PC-3 (cell line): ENCODE measurements at regions not wholly inside any gene's neighbourhood (a gene's known extent, or its start where the extent isn't known, plus 50 kb on each side); places are given as distances from the start of the nearest gene placed in this dataset.

Experiments
- ATAC-seq: fragments of 200-7000 bp; cut with Tn5 transposase; 2 replicates; pipeline ENCODE4 v1.9.1; 2020; ENCODE audit warnings: mild to moderate bottlenecking, moderate library complexity
- BruUV-seq: library from RNA; stranded (reverse); fragments of 400-500 nt; replicated peaks from 2 replicates; lab custom pipeline; 2021; lab: Mats Ljungman, UMichigan
- CTCF ChIA-PET: fragments of 300-600 bp; sonication (Branson Sonifier 250); formaldehyde crosslinking; loops from one replicate; lab custom pipeline; 2022; ENCODE audit warnings: antibody characterized with exemption; lab: Charles Lee
- POLR2A ChIA-PET: fragments of 300-600 bp; sonication (Branson Sonifier 250); formaldehyde crosslinking; loops from one replicate; lab custom pipeline; 2022; ENCODE audit warnings: antibody characterized with exemption; ENCODE audit not compliant: unreplicated experiment; lab: Charles Lee
- DNase-seq: peaks from one replicate; pipeline ENCODE4 v3.0.0-alpha.2; 2015
- H2AFZ ChIP-seq: fragments of 300-600 bp; sonication (generic); 2 replicates; pipeline ENCODE4 v1.6.0; 2016; ENCODE audit warnings: antibody characterized with exemption, low read length
- H3F3A ChIP-seq: fragments of 300-600 bp; sonication (generic); one replicate; pipeline ENCODE4 v1.6.0; 2017; ENCODE audit warnings: antibody characterized with exemption, low read length, control low read depth, mild to moderate bottlenecking; ENCODE audit not compliant: unreplicated experiment
- H3K27ac ChIP-seq: fragments of 300-600 bp; sonication (generic); 2 replicates; pipeline ENCODE4 v1.5.1; 2016; ENCODE audit warnings: mild to moderate bottlenecking, low read length
- H3K27me3 ChIP-seq: fragments of 300-600 bp; sonication (generic); 2 replicates; pipeline ENCODE4 v1.6.1; 2016; ENCODE audit warnings: low read length, mixed read lengths
- H3K36me3 ChIP-seq: fragments of 300-600 bp; sonication (generic); 2 replicates; pipeline ENCODE4 v1.6.1; 2016; ENCODE audit warnings: low read depth, mixed run types, low read length, mixed read lengths
- H3K4me1 ChIP-seq: fragments of 300-600 bp; sonication (generic); 2 replicates; pipeline ENCODE4 v1.5.1; 2016; ENCODE audit warnings: low read length; ENCODE audit not compliant: insufficient read depth
- H3K4me2 ChIP-seq: fragments of 300-600 bp; sonication (generic); 2 replicates; pipeline ENCODE4 v1.6.0; 2016; ENCODE audit warnings: low read length
- H3K4me3 ChIP-seq: fragments of 300-600 bp; sonication (generic); 2 replicates; pipeline ENCODE4 v1.5.1; 2016; ENCODE audit warnings: mild to moderate bottlenecking, low read length, mixed read lengths
- H3K79me2 ChIP-seq: fragments of 300-600 bp; sonication (generic); 2 replicates; pipeline ENCODE4 v1.6.1; 2017; ENCODE audit warnings: low read length, mixed read lengths
- H3K9ac ChIP-seq: fragments of 300-600 bp; sonication (generic); 2 replicates; pipeline ENCODE4 v1.6.0; 2016; ENCODE audit warnings: mild to moderate bottlenecking, low read length
- H3K9me2 ChIP-seq: fragments of 300-600 bp; sonication (generic); replicated peaks from 2 replicates; pipeline ENCODE4 v1.6.1; 2016; ENCODE audit warnings: mixed run types, low read length, mixed read lengths
- H3K9me3 ChIP-seq: fragments of 300-600 bp; sonication (generic); 2 replicates; pipeline ENCODE4 v1.6.1; 2016; ENCODE audit warnings: low read length, mixed read lengths
- H4K20me1 ChIP-seq: fragments of 300-600 bp; sonication (generic); 2 replicates; pipeline ENCODE4 v1.6.1; 2016; ENCODE audit warnings: low read length, mixed read lengths
- CTCF ChIP-seq: fragments of 300-600 bp; sonication (generic); conservative IDR thresholded peaks from 2 replicates; pipeline ENCODE4 v1.5.1; 2017; ENCODE audit warnings: antibody characterized with exemption, low read depth, mild to moderate bottlenecking, low read length
- EZH2 ChIP-seq: fragments of 300-600 bp; sonication (generic); IDR thresholded peaks from one replicate; pipeline ENCODE4 v1.6.1; 2017; ENCODE audit warnings: antibody characterized with exemption, mild to moderate bottlenecking, low read length; ENCODE audit not compliant: unreplicated experiment
- EZH2phosphoT487 ChIP-seq: fragments of 300-600 bp; sonication (generic); IDR thresholded peaks from 2 replicates; pipeline ENCODE4 v1.6.1; 2018; ENCODE audit warnings: mild to moderate bottlenecking, antibody characterized with exemption, low read length, borderline replicate concordance
- intact Hi-C: fragments of 100-400 bp; cut with micrococcal nuclease; formaldehyde crosslinking; loops from 2 replicates; pipeline ENCODE4 v1.9.0; 2023

- Histone ChIP-seq H3K27ac (no peak overlapping the region), H3K9me2 (no peaks in the 10 kb centered on the region), H3F3A (no peaks in the 10 kb centered on the region), H3K9me3 (peaks cover 4% of the 10 kb centered on the region; the same call in 1 of the 2 replicates), H2AFZ (no peak overlapping the region), H4K20me1 (no peaks in the 10 kb centered on the region), H3K27me3 (peaks cover 30% of the 10 kb centered on the region), H3K4me3 (no peak overlapping the region), H3K36me3 (no peaks in the 10 kb centered on the region), H3K4me2 (no peak overlapping the region), H3K4me1 (no peaks in the 10 kb centered on the region), H3K9ac (no peak overlapping the region), H3K79me2 (no peaks in the 10 kb centered on the region)
- POLR2A ChIA-PET = no interaction called here
- BruUV-seq = no TSS peak
- no peak for TF ChIP-seq EZH2
- TF ChIP-seq CTCF = no peak
- no peak for TF ChIP-seq EZH2phosphoT487
- no peak for DNase-seq
- intact Hi-C loops = no loop called here
- CTCF ChIA-PET = no interaction called here
- no peak for ATAC-seq
Measured at GRCh38 chr2:239716009-239716408, 309.1 kb downstream of the NDUFA10 start.

- POLR2A ChIA-PET = interaction anchor here (0.6 kb wide), 1 partner anchor 24 kb away, joined by 4 read pairs; no protein-coding TSS in a partner anchor
- Histone ChIP-seq H4K20me1 (no peaks in the 10 kb centered on the region), H3K4me2 (no peak overlapping the region), H3K27me3 (peaks cover 30% of the 10 kb centered on the region), H3K4me3 (no peak overlapping the region), H3K9ac (no peak overlapping the region), H3K9me3 (peaks cover 4% of the 10 kb centered on the region; the same call in 1 of the 2 replicates), H3K9me2 (no peaks in the 10 kb centered on the region), H3F3A (no peaks in the 10 kb centered on the region), H3K27ac (no peak overlapping the region), H2AFZ (no peak overlapping the region), H3K79me2 (no peaks in the 10 kb centered on the region), H3K4me1 (no peaks in the 10 kb centered on the region), H3K36me3 (no peaks in the 10 kb centered on the region)
- TF ChIP-seq CTCF (no peak), EZH2phosphoT487 (no peak), EZH2 (no peak)
- CTCF ChIA-PET = no interaction called here
- ATAC-seq (no peak), DNase-seq (no peak)
- intact Hi-C loops = no loop called here
- BruUV-seq = no TSS peak
Measured at GRCh38 chr2:239715606-239716005, 309.5 kb downstream of the NDUFA10 start.

GRCh38 chr2:239715202-239715601, 309.9 kb downstream of the NDUFA10 start:
- H3F3A ChIP-seq = no peaks in the 10 kb centered on the region
- intact Hi-C loops = no loop called here
- ChIA-PET POLR2A (interaction anchor here (0.6 kb wide), 1 partner anchor 24 kb away, joined by 4 read pairs; no protein-coding TSS in a partner anchor), CTCF (no interaction called here)
- DNase-seq = no peak
- no peak overlapping the region for H3K9ac ChIP-seq
- no peak overlapping the region for H2AFZ ChIP-seq
- no peaks in the 10 kb centered on the region for H3K4me1 ChIP-seq
- no peaks in the 10 kb centered on the region for H3K9me2 ChIP-seq
- H3K4me2 ChIP-seq = no peak overlapping the region
- no peaks in the 10 kb centered on the region for H4K20me1 ChIP-seq
- no peak overlapping the region for H3K27ac ChIP-seq
- H3K27me3 ChIP-seq = peaks cover 30% of the 10 kb centered on the region
- TF ChIP-seq CTCF = no peak
- H3K4me3 ChIP-seq = no peak overlapping the region
- no peak for ATAC-seq
- no peaks in the 10 kb centered on the region for H3K36me3 ChIP-seq
- BruUV-seq = no TSS peak
- no peaks in the 10 kb centered on the region for H3K79me2 ChIP-seq
- H3K9me3 ChIP-seq = peaks cover 4% of the 10 kb centered on the region; the same call in 1 of the 2 replicates
